Gastrocnemius medialis (tissue), 4 donors: ENCODE measurements at regions not wholly inside any gene's neighbourhood (a gene's known extent, or its start where the extent isn't known, plus 50 kb on each side); places are given as distances from the start of the nearest gene placed in this dataset.

Experiments
- POLR2A ChIP-seq, 2 donors: fragments of 450-650 bp; IDR thresholded peaks; one replicate each; pipeline ENCODE4 v1.6.1; 2017; ENCODE audit warnings: antibody characterized with exemption in 2 of 2, mild to moderate bottlenecking in 2 of 2, moderate library complexity in 2 of 2
- TF ChIP-seq, protein P1 (sequence below), 5 experiments: fragments of 450-650 bp in 3 of 5; fragments of 200-600 bp in 2 of 5; sonication (generic) in 2 of 5; IDR thresholded peaks in 4 of 5; conservative IDR thresholded peaks in 1 of 5; 1 replicate in 4 of 5; 2 replicates in 1 of 5; pipeline ENCODE4 v1.5.1; 2016 to 2019; ENCODE audit warnings: antibody characterized with exemption in 5 of 5, mild to moderate bottlenecking in 3 of 5, moderate library complexity in 3 of 5

DNA sequence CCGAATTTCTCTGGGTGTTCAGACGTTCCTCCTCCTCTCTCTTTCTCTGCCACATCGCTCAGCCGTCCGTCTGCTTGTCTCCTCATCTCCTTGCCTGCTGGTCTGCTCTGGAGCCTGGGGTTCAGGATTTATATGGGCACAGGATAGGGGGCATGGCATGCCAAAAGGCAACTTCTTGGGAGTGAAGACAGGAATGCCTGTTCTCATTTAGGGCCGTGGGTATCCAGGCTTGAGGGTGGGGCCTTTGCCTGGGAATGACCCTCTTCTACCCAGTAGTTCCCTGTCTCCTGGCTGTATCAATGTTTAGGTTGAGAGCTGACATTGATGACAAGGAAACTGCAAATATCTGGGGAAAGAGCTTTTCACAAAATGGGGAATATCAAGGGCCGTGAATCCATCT lies 98.0 kb downstream of the HRH4 start:
- TF ChIP-seq, protein P1, sequence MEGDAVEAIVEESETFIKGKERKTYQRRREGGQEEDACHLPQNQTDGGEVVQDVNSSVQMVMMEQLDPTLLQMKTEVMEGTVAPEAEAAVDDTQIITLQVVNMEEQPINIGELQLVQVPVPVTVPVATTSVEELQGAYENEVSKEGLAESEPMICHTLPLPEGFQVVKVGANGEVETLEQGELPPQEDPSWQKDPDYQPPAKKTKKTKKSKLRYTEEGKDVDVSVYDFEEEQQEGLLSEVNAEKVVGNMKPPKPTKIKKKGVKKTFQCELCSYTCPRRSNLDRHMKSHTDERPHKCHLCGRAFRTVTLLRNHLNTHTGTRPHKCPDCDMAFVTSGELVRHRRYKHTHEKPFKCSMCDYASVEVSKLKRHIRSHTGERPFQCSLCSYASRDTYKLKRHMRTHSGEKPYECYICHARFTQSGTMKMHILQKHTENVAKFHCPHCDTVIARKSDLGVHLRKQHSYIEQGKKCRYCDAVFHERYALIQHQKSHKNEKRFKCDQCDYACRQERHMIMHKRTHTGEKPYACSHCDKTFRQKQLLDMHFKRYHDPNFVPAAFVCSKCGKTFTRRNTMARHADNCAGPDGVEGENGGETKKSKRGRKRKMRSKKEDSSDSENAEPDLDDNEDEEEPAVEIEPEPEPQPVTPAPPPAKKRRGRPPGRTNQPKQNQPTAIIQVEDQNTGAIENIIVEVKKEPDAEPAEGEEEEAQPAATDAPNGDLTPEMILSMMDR (IDR thresholded peaks at IDR 0.05 in 4 of 5, conservative IDR thresholded peaks at IDR 0.05 in 1 of 5): no peak
- TF ChIP-seq POLR2A (IDR thresholded peaks at IDR 0.05): no peak
